ELF-1 (cell line): ENCODE measurements at regions not wholly inside any gene's neighbourhood (a gene's known extent, or its start where the extent isn't known, plus 50 kb on each side); places are given as distances from the start of the nearest gene placed in this dataset.

ENCODE experiments used
- DNase-seq: peaks from one replicate; pipeline ENCODE4 v3.0.0-alpha.2; 2016; ENCODE audit warnings: low read depth, low spot score

- DNase-seq: no peak
These were observed 422.6 kb downstream of the NUF2 start for GRCh38 chr1:163744301-163744887.

- DNase-seq: no peak
These were observed 423.4 kb downstream of the NUF2 start for GRCh38 chr1:163745204-163745603.

- no peak for DNase-seq
These were observed 425.5 kb downstream of the NUF2 start for GRCh38 chr1:163747261-163747660.

GRCh38 chr1:163747855-163748254 is 426.1 kb downstream of the NUF2 start:
- DNase-seq: no peak

DNA sequence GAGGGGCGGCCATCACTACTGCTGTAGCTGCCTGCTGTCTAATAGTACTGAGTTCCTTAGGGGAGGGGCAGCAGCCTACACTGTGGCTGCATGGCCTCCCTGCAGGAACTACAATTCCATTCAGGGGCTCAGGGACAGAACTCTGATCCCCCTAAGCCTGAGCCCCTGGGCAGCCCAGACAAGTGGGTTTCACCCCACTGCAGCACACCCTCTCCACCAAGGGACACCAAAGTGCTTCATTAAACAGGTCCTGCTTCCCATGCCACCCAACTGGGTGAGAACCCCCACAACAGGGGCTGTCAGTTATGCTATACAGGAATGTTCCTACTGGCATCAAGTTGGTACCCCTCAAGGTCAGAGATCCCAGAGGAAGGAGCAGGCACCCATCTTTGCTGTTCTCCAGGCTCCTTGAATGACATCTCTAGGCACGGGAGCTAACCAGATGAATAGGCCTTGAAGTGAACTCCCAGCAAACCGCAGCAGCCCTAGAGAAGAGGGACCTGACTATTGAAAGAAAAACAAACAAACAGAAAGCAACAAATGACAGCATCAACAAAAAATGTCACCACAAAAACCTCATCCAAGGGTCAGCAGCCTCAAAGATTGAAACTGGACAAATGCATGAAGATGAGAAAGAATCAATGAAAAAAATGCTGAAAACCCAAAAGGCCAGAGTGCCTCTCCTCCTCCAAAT is 437.4 kb downstream of the NUF2 start:
- no peak for DNase-seq

- DNase-seq: no peak
These were observed 440.1 kb downstream of the NUF2 start for GRCh38 chr1:163761898-163762297.

- DNase-seq: no peak
These were observed 444.6 kb downstream of the NUF2 start for GRCh38 chr1:163766257-163766918.

GRCh38 chr1:163768576-163768975 is 446.8 kb downstream of the NUF2 start:
- DNase-seq: no peak

- no peak for DNase-seq
These were observed 448.5 kb downstream of the NUF2 start for GRCh38 chr1:163770265-163770664.

- DNase-seq: no peak
These were observed 449.9 kb downstream of the NUF2 start for GRCh38 chr1:163771637-163772036.

DNA sequence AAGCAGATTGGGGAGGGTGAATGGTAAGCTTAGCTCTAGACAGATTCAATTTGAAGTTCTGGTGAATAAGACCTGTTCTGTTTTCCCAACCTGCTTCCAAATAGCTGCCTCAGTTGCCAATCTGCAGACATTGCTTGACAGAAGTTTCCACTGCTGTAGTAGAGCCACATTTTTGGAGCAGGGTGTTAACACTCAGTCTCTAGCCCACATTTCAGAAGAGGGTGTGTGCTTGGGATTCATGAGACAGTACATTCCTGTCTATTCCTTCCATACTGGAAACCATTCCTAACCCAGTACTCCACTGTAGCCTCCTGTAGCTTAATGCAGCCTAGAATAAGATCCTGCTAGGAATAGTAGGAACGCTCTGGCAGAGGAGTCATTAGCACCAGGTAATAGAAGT is 450.5 kb downstream of the NUF2 start:
- no peak for DNase-seq

DNA sequence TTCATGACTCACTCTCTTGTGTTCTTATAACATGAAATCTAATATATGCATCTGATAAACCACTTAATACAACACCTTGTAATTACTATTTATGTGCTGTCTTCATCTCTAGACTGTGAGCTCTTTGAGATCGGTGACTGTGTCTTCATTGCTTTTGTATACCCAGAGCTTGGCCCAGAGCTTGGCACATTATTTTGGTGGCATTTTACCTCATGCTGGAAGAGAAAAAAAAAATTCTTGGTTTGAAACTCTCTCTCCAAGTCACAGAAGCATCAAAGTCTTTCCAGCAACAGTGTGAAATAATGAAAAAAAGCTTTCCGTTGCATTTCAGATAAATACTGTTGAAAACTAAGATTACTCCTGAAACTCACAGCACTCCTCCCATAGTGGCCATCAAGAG is 451.6 kb downstream of the NUF2 start:
- DNase-seq: no peak

DNA sequence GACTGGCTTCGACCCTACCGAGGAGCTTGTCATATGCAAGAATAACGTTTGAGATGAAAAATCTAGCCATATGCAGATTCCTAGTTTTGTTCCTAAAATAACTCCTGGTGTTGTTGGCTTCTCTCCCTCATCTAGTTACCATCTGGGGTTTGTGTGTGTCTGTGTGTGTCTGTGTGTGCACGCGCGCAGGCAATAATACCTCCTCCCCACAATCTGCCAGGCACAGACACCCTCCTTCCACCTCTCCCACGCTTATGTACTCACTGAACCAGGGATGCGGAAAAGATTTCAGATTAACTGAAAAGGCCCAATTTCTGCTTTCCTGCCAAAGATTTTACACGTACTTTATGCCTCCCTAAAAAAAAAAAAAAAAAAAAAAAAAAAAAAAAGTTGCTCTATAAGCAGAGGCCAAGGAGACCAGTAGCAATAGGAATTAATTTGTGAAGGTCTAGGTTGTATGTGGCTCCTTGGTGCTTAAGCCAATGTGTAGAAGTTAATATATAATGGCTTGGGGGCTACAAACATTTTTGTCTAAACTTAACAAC is 452.7 kb downstream of the NUF2 start:
- no peak for DNase-seq

DNA sequence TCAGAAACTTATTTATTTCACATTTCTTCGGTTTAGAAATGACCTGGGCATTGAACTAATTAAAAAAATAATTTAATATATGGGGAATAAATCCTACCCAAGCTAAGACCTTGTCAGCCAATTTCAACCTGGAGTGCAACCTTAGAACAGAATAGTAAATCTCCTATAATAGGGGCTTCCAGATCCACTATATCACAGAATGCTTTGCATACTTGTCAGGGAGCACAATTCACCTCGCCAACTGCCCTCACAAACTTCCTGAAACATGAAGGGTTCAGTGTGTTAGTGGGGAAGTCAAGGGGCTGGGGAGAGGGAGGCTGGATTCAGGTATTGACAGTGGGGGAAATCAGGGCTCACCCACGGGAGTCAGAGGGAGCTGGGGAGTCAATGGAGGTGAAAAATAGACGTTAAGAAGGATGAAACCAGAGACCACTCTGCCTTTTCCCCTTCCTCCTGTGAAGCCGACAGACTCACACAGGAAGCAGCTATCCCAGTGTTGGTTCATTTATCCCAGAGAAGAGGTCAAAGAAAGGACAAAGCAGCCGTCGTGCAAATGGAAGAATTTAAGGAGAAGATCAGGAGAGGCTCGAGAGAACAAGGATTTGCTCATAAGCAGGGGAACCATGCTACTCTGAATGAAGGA is 453.3 kb downstream of the NUF2 start:
- DNase-seq: no peak

DNA sequence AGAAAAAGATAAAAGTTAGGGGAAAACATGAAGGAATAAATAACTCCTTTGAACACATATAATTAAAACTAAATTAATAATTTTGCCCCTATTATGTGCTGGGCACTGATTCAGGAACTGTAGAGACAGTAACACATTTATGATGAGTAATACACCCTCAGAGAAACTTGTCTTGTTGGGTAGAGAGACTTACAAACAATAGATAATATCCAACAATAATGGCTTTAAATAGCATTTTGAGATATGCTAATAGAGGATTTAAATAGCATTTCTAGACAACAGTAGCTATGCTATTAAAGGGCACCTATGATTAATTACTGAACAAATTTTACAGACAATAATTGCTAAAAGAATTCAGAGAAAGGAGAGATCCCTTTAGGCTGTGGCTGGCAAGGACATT is 455.5 kb downstream of the NUF2 start:
- DNase-seq: no peak

GRCh38 chr1:163781146-163781545 is 459.4 kb downstream of the NUF2 start:
- no peak for DNase-seq

DNA sequence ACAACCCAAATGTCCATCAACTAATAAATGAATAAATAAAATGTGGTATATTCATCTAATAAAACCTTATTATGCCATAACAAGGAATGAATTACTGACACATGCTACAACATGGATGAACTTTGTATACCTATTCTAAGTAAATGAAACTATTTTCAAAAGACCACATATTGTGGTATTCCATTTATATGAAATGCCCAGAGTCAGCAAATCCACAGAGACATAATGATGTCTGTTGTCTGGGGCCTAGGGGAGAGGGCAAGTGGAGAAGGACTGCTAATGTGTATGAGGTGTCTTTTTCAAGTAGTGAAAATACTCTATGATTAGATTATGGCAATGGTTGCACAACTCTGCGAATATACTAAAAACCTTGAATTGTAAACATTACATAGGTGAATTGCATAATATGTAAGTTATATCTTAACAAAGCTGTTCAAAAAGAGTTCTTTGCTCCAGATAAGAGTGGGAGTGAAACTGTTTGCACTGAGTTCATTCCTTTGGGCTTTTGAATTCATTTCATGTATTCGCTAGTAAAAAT is 464.2 kb downstream of the NUF2 start:
- no peak for DNase-seq

DNA sequence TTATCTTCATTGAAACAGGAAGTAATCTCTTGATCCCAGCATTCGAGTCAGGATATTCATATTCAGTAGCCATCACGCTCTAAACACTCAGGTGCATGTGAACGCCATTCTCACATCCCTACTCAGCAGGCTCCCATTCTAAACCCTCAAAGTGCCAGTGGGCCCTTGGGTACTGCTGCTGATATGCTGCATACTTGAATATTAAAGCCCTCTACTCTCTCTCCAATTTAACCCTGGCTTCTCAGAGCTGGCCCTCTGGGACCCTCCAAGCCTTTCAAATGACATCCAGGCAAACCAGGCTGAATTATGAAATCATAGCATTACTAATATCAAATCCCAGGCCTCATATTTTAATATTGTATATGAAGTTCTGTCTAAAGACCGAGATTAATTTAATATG is 468.2 kb downstream of the NUF2 start:
- no peak for DNase-seq

DNA sequence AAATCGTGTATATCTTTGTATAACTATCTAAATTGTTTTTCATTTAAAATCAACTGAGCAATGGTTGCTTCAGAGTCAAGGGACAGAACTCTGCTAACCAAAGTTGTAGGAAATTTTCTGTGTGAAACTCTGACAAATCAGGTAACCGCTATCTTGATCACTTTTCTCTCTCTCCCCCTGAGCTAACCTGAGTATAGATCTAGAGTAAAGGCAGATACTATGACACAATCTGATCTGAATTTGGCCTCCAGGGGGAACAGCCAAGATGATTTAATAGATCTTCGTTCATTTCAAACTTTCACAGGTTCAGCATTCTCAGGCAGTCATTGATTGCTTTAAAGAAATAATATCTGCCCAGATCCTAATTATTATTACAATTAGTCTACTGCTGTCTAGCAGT is 472.8 kb downstream of the NUF2 start:
- DNase-seq: no peak

DNA sequence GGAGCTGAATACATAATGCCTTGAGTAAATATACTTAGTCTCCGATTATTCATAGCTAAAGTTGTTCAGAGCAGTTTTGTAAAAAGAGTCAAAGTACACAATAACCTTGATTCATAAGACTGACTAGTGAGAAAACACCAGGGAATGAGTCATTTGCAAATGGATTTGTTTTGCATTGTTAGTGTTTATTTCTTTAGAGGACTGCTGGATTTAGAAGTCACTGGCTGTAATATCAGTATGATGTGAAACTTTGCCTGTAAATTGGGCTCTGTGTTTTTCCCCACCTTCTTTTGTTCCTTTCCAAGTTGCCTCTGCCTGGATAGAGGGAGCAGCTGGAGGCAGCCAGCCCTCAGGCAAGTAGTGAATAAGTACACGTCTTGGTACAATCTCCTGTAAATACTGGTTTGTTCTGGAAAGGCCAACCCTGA is 474.7 kb downstream of the NUF2 start:
- DNase-seq: peak; percentile 57

- DNase-seq: no peak
These were observed 476.1 kb downstream of the NUF2 start for GRCh38 chr1:163797816-163798215.

DNA sequence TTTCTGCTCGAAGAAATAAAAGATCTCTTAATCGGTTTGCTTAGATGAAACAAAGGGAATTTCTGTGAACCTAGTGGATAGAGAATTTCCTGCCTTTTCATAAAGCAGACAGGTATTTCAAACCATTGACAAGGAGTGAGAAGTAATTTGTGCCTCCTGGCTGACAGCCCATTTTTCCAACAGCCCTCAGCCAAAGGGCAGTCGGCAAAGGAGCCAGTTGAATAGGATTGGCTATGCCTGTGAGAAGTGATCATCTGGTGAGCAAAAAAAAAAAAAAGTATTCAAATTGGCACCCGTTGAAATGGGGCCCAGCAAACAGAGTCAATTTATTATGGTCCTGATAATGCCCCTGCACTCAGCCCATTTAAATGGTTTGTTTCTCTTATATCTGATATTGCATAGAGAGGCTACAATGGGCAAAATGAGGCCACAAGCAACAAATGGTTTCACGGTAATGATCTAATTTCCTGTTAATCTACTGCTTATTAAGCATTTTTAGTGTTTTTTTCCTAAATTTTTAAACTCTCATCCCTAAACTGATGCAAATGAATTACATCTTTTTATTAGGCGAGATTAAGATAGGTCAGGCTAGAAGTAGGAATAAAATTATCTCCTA is 477.5 kb downstream of the NUF2 start:
- no peak for DNase-seq
